ENCODE measurements at regions not wholly inside any gene's neighbourhood (a gene's known extent, or its start where the extent isn't known, plus 50 kb on each side); places are given as distances from the start of the nearest gene placed in this dataset.

GRCh38 chr3:132963786-132964185 lies 74.4 kb upstream of the TMEM108 start:
- Histone ChIP-seq H3K79me2 (ENCODE audit: insufficient read depth) (no peaks in the 10 kb centered on the region), H3K9me3 (no peaks in the 10 kb centered on the region), H3K9me2 (no peaks in the 10 kb centered on the region), H3K4me2 (no peak overlapping the region), H4K20me1 (ENCODE audit: insufficient read depth) (no peaks in the 10 kb centered on the region), H3K36me3 (replicated peaks in 1 of 2; ENCODE audit: control insufficient read depth in 1 of 2, insufficient read depth in 2 of 2, low read length in 1 of 2) (no peaks in the 10 kb centered on the region), H3K27me3 (ENCODE audit: insufficient read depth) (peaks cover 6% of the 10 kb centered on the region; the same call in 1 of the 2 replicates), H3K4me3 (ENCODE audit: low read depth in 2 of 2, low read length in 1 of 2) (no peak overlapping the region), H3F3A (replicated peaks; ENCODE audit: insufficient read depth) (no peaks in the 10 kb centered on the region), H3K4me1 (ENCODE audit: control insufficient read depth in 1 of 2, insufficient read depth in 2 of 2, low read depth in 1 of 2, low read length in 1 of 2) (no peaks in the 10 kb centered on the region; a peak in 1 of 4 replicates), H3K9ac (no peak overlapping the region), H2AFZ (ENCODE audit: low read depth) (no peak overlapping the region), H3K27ac (ENCODE audit: low read depth in 2 of 2, low read length in 1 of 2) (no peak overlapping the region)
- no peak for TF ChIP-seq SMC3 (IDR thresholded peaks at IDR 0.05; ENCODE audit: low read depth, low read length)
- TF ChIP-seq CHD2 (IDR thresholded peaks at IDR 0.05; ENCODE audit: low read length, partially characterized antibody) = no peak
- no peak for TF ChIP-seq JUND (IDR thresholded peaks at IDR 0.05)
- no peak for TF ChIP-seq CTCF (IDR thresholded peaks at IDR 0.05)
- no peak for TF ChIP-seq USF2 (IDR thresholded peaks at IDR 0.05; ENCODE audit: borderline replicate concordance, low read depth, low read length)
- no peak for TF ChIP-seq GATA2 (CRISPR knock-in tag; IDR thresholded peaks at IDR 0.05)
- no peak for TF ChIP-seq TAF1 (IDR thresholded peaks at IDR 0.05; ENCODE audit: borderline replicate concordance, low read depth, low read length)
- TF ChIP-seq MEF2A (IDR thresholded peaks at IDR 0.05; ENCODE audit: borderline replicate concordance, low read depth) = no peak
- no peak for TF ChIP-seq REST (IDR thresholded peaks at IDR 0.05; ENCODE audit: low read depth, low read length)
- TF ChIP-seq ZBTB33 (IDR thresholded peaks at IDR 0.05; ENCODE audit: borderline replicate concordance, low read depth) = no peak
- TF ChIP-seq NRF1 (IDR thresholded peaks at IDR 0.05; ENCODE audit: low read depth, low read length) = no peak
- no peak for TF ChIP-seq EP300 (IDR thresholded peaks at IDR 0.05; ENCODE audit: borderline replicate concordance in 1 of 2, low read depth in 1 of 2, low read length in 1 of 2)
- no peak for TF ChIP-seq MXI1 (IDR thresholded peaks at IDR 0.05; ENCODE audit: low read depth, low read length)
- TF ChIP-seq PBX3 (IDR thresholded peaks at IDR 0.05) = no peak
- TF ChIP-seq ELF1 (IDR thresholded peaks at IDR 0.05) = no peak
- no peak for TF ChIP-seq EZH2phosphoT487 (IDR thresholded peaks at IDR 0.05; ENCODE audit: borderline replicate concordance, low read depth)
- TF ChIP-seq USF1 (IDR thresholded peaks at IDR 0.05; ENCODE audit: borderline replicate concordance, low read depth) = no peak
- no peak for TF ChIP-seq MAX (IDR thresholded peaks at IDR 0.05; ENCODE audit: low read depth)
- TF ChIP-seq FOSL2 (IDR thresholded peaks at IDR 0.05; ENCODE audit: borderline replicate concordance, low read depth) = no peak
- TF ChIP-seq YY1 (IDR thresholded peaks at IDR 0.05; ENCODE audit: low read depth) = no peak
- POLR2A ChIA-PET = no interaction called here
- WGBS (ENCODE audit: low lambda C conversion rate) = 24% methylated on average over 2 of the region's 2 CpGs
- CTCF ChIA-PET = no interaction called here
- DNase-seq = peak; percentile 14
